Endothelial cell of umbilical vein (primary cell): ENCODE measurements at regions not wholly inside any gene's neighbourhood (a gene's known extent, or its start where the extent isn't known, plus 50 kb on each side); places are given as distances from the start of the nearest gene placed in this dataset.

Source experiments
- BruUV-seq: library from RNA; stranded (reverse); fragments of 400-500 nt; replicated peaks from 2 replicates; lab custom pipeline; 2021; lab: Mats Ljungman, UMichigan
- CTCF ChIA-PET: fragments of 300-600, 350-600 bp; sonication (Branson Sonifier 250); formaldehyde crosslinking; loops from one replicate; lab custom pipeline; 2021; ENCODE audit warnings: antibody characterized with exemption, inconsistent platforms; lab: Charles Lee
- POLR2A ChIA-PET: fragments of 300-600, 350-600 bp; sonication (Branson Sonifier 250); formaldehyde crosslinking; loops from one replicate; lab custom pipeline; 2021; ENCODE audit warnings: antibody characterized with exemption, inconsistent platforms; lab: Charles Lee
- DNase-seq: peaks from one replicate; pipeline ENCODE4 v3.0.0-alpha.2; 2011; ENCODE audit warnings: low read depth, low spot score
- FAIRE-seq: peaks from 2 replicates; lab custom pipeline; 2011; peaks lifted over from hg19 to GRCh38; lab: Jason Lieb, UNC
- H2AFZ ChIP-seq: 2 replicates; pipeline ENCODE4 v1.6.0; 2012; ENCODE audit warnings: low read depth, low read length, control low read depth, inconsistent platforms
- H3K27ac ChIP-seq: 2 replicates; pipeline ENCODE4 v1.5.1; 2011; ENCODE audit warnings: low read depth, mild to moderate bottlenecking, control low read depth, low read length, moderate library complexity; ENCODE audit not compliant: insufficient read depth
- H3K27me3 ChIP-seq, 2 experiments: 2 replicates each; pipeline versions ENCODE4 v1.6.0 to v1.6.1; 2011; ENCODE audit warnings: low read length in 2 of 2, mixed read lengths in 1 of 2; ENCODE audit not compliant: control insufficient read depth in 2 of 2, insufficient read depth in 2 of 2
- H3K36me3 ChIP-seq, 2 experiments: 2 replicates in 1 of 2; 3 replicates in 1 of 2; pipeline ENCODE4 v1.5.1; 2011; ENCODE audit warnings: low read length in 2 of 2, mild to moderate bottlenecking in 1 of 2, moderate library complexity in 1 of 2; ENCODE audit not compliant: control insufficient read depth in 2 of 2, insufficient read depth in 2 of 2; ENCODE audit errors: extremely low read depth in 1 of 2
- H3K4me1 ChIP-seq: 3 replicates; pipeline ENCODE4 v1.5.1; 2011; ENCODE audit warnings: mild to moderate bottlenecking, low read length; ENCODE audit not compliant: control insufficient read depth, insufficient read depth; ENCODE audit errors: extremely low read depth
- H3K4me2 ChIP-seq: 2 replicates; pipeline ENCODE4 v1.6.1; 2011; ENCODE audit warnings: low read length, control low read depth, mixed read lengths; ENCODE audit not compliant: insufficient read depth
- H3K4me3 ChIP-seq, 3 experiments: fragments of 200-600 bp in 1 of 3; sonication (generic), shearing (Covaris generic) in 1 of 3; replicated peaks in 1 of 3; 2 replicates each; pipeline ENCODE4 v1.5.1; 2011 to 2016; ENCODE audit warnings: control low read depth in 3 of 3, low read length in 3 of 3, mild to moderate bottlenecking in 2 of 3, inconsistent platforms in 1 of 3, low read depth in 1 of 3, moderate library complexity in 1 of 3; ENCODE audit not compliant: insufficient read depth in 1 of 3
- H3K79me2 ChIP-seq: 2 replicates; pipeline ENCODE4 v1.6.0; 2012; ENCODE audit warnings: low read length, inconsistent platforms; ENCODE audit not compliant: control insufficient read depth, insufficient read depth
- H3K9ac ChIP-seq: replicated peaks from 2 replicates; pipeline ENCODE3; 2011; ENCODE audit warnings: low read length, control low read depth; ENCODE audit not compliant: insufficient read depth; ENCODE audit errors: extremely low read depth
- H3K9me1 ChIP-seq: replicated peaks from 3 replicates; pipeline ENCODE4 v1.6.0; 2011; ENCODE audit warnings: mild to moderate bottlenecking, low read length; ENCODE audit not compliant: control insufficient read depth, insufficient read depth; ENCODE audit errors: extremely low read depth
- H3K9me3 ChIP-seq: replicated peaks from 2 replicates; pipeline ENCODE4 v1.5.1; 2012; ENCODE audit warnings: low read length, inconsistent platforms; ENCODE audit not compliant: control insufficient read depth, insufficient read depth
- H4K20me1 ChIP-seq: replicated peaks from 2 replicates; pipeline ENCODE3; 2011; ENCODE audit warnings: mild to moderate bottlenecking, low read length; ENCODE audit not compliant: control insufficient read depth, insufficient read depth; ENCODE audit errors: extremely low read depth
- CTCF ChIP-seq, 2 donors: IDR thresholded peaks; 1 replicate in 1 of 2; 2 replicates in 1 of 2; pipeline ENCODE4 v1.5.1; 2011; ENCODE audit warnings: low read length in 2 of 2, mild to moderate bottlenecking in 2 of 2, moderate library complexity in 2 of 2, control low read depth in 1 of 2, inconsistent platforms in 1 of 2, low read depth in 1 of 2; ENCODE audit not compliant: insufficient read depth in 1 of 2; ENCODE audit errors: extremely low read depth in 1 of 2
- EZH2 ChIP-seq: IDR thresholded peaks from 2 replicates; pipeline ENCODE4 v1.6.1; 2012; ENCODE audit warnings: borderline replicate concordance, low read depth, mild to moderate bottlenecking, moderate library complexity, low read length, inconsistent platforms; ENCODE audit not compliant: severe bottlenecking
- FOS ChIP-seq: IDR thresholded peaks from 2 replicates; pipeline ENCODE4 v1.6.1; 2011; ENCODE audit warnings: mild to moderate bottlenecking, low read length, moderate library complexity, borderline replicate concordance; ENCODE audit not compliant: insufficient read depth
- GATA2 ChIP-seq: IDR thresholded peaks from 2 replicates; pipeline ENCODE4 v1.7.0; 2011; ENCODE audit warnings: low read depth, mild to moderate bottlenecking, moderate library complexity, mixed read lengths, low read length; ENCODE audit not compliant: insufficient read length, insufficient read depth
- JUN ChIP-seq: IDR thresholded peaks from 2 replicates; pipeline ENCODE4 v1.6.1; 2011; ENCODE audit warnings: borderline replicate concordance, low read depth; ENCODE audit not compliant: insufficient read length, insufficient read depth
- MYC ChIP-seq: IDR thresholded peaks from one replicate; pipeline ENCODE4 v1.6.1; 2011; ENCODE audit warnings: mild to moderate bottlenecking, low read depth, low read length
- POLR2A ChIP-seq: IDR thresholded peaks from 2 replicates; pipeline ENCODE4 v1.6.1; 2012; ENCODE audit warnings: low read depth, mild to moderate bottlenecking, control low read depth, low read length
- POLR2AphosphoS5 ChIP-seq: IDR thresholded peaks from 2 replicates; pipeline ENCODE4 v1.6.1; 2012; ENCODE audit warnings: low read depth, mild to moderate bottlenecking, control low read depth, low read length, moderate library complexity; ENCODE audit not compliant: insufficient read depth
- dilution Hi-C: fragments of 300-500 bp; cut with MboI; formaldehyde crosslinking; loops from one replicate; pipeline ENCODE4 v1.15.0; 2019; ENCODE audit warnings: low sequenced_read_pairs; ENCODE audit not compliant: extremely low pct_ligation_motif_present
- intact Hi-C: fragments of 100-400 bp; cut with micrococcal nuclease; formaldehyde crosslinking; loops from one replicate; pipeline ENCODE4 v1.10.0; 2022
- TF ChIP-seq, protein P1 (sequence below): IDR thresholded peaks from 2 replicates; pipeline ENCODE4 v1.6.1; 2011; ENCODE audit not compliant: insufficient read depth, insufficient read length

GRCh38 chr19:30812099-30812678 lies 440.0 kb downstream of the ZNF536 start:
- intact Hi-C loops, result no loop called here
- POLR2A ChIA-PET, result no interaction called here
- Histone ChIP-seq H2AFZ (no peak overlapping the region), H3K4me1 (no peaks in the 10 kb centered on the region), H3K9me1 (no peaks in the 10 kb centered on the region), H3K9ac (no peak overlapping the region), H3K9me3 (peaks cover 7% of the 10 kb centered on the region), H3K36me3 (no peaks in the 10 kb centered on the region), H3K27me3 (no peaks in the 10 kb centered on the region), H3K4me3 (no peak overlapping the region), H4K20me1 (no peaks in the 10 kb centered on the region), H3K4me2 (no peak overlapping the region), H3K27ac (no peak overlapping the region), H3K79me2 (no peaks in the 10 kb centered on the region)
- DNase-seq, result no peak
- dilution Hi-C loops, result no loop called here
- CTCF ChIA-PET, result no interaction called here
- no TSS peak for BruUV-seq
- FAIRE-seq, result no peak
- TF ChIP-seq, protein P1, sequence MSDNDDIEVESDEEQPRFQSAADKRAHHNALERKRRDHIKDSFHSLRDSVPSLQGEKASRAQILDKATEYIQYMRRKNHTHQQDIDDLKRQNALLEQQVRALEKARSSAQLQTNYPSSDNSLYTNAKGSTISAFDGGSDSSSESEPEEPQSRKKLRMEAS, result no peak
- no peak for TF ChIP-seq POLR2A
- no peak for TF ChIP-seq CTCF (IDR thresholded peaks at IDR 0.05; ENCODE audit: extremely low read depth in 1 of 2, insufficient read depth in 1 of 2, low read depth in 1 of 2, low read length in 2 of 2)
- no peak for TF ChIP-seq JUN
- TF ChIP-seq GATA2, result no peak
- TF ChIP-seq FOS, result no peak
- no peak for TF ChIP-seq POLR2AphosphoS5
- TF ChIP-seq MYC, result no peak
- TF ChIP-seq EZH2, result no peak
